ENCODE measurements at regions not wholly inside any gene's neighbourhood (a gene's known extent, or its start where the extent isn't known, plus 50 kb on each side); places are given as distances from the start of the nearest gene placed in this dataset.
"Not testable (repeated sequence)": the region's sequence is repeated elsewhere in the genome, so short reads cannot be mapped to it uniquely, and the experiment has no call there.

DNA sequence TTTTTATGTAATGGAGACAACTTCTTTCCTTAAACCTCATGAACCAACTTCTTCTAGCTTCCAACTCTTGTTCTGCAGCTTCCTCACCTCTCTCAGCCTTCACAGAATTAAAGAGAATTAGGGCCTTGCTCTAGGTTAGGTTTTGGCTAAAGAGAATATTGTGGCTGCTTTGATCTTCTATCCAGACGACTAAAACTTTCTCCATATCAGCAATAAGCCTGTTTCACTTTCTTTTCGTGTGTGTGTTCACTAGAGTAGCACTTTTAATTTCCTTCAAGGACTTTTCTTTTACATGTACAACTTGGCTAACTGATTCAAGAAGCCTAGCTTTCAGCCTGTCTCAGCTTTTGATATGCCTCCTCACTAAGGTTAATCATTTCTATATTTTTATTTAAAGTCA is 596.1 kb upstream of the NRSN1 start:
- Histone ChIP-seq H3K4me1 (ENCODE audit: control insufficient read depth in 3 of 3, insufficient read depth in 3 of 3, low read length in 3 of 3) (no peaks in the 10 kb centered on the region), H3K9ac (ENCODE audit: low read depth in 1 of 3, low read length in 3 of 3) (no peak overlapping the region), H3K27ac (ENCODE audit: low read depth, low read length) (no peak overlapping the region), H3K27me3 (ENCODE audit: control insufficient read depth in 3 of 3, insufficient read depth in 3 of 3, low read length in 3 of 3) (no peaks in the 10 kb centered on the region), H3K36me3 (ENCODE audit: control insufficient read depth in 3 of 3, insufficient read depth in 3 of 3, low read length in 3 of 3) (no peaks in the 10 kb centered on the region), H3K9me3 (ENCODE audit: control insufficient read depth in 3 of 3, low read length in 3 of 3) (no peaks in the 10 kb centered on the region), H3K4me3 (ENCODE audit: low read length in 3 of 3) (no peak overlapping the region)

DNA sequence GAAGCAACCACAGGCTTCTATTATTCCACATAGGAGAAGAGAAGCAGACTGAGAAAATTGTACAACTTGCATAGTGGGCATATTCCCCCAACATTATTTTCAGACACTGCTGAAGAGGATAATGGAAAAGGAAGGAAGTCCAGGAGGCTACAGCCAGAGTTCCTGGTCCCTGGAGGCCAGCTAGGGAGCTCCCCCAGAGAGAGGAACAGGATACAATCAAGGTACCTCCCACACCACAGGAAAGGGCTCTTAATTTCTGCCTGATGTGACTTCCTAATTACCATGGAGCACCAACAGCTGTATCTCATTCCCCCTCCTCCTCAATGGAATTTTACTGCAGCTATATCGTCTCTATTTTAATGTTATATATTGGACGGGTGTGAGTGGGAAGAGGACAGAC is 594.3 kb upstream of the NRSN1 start:
- Histone ChIP-seq H3K4me1 (ENCODE audit: control insufficient read depth in 3 of 3, insufficient read depth in 3 of 3, low read length in 3 of 3) (no peaks in the 10 kb centered on the region), H3K36me3 (ENCODE audit: control insufficient read depth in 3 of 3, insufficient read depth in 3 of 3, low read length in 3 of 3) (no peaks in the 10 kb centered on the region), H3K27me3 (ENCODE audit: control insufficient read depth in 3 of 3, insufficient read depth in 3 of 3, low read length in 3 of 3) (no peaks in the 10 kb centered on the region), H3K9me3 (ENCODE audit: control insufficient read depth in 3 of 3, low read length in 3 of 3) (no peaks in the 10 kb centered on the region), H3K27ac (ENCODE audit: low read depth, low read length) (peak overlapping the region; percentile 26), H3K4me3 (ENCODE audit: low read length in 3 of 3) (no peak overlapping the region), H3K9ac (ENCODE audit: low read depth in 1 of 3, low read length in 3 of 3) (no peak overlapping the region)

DNA sequence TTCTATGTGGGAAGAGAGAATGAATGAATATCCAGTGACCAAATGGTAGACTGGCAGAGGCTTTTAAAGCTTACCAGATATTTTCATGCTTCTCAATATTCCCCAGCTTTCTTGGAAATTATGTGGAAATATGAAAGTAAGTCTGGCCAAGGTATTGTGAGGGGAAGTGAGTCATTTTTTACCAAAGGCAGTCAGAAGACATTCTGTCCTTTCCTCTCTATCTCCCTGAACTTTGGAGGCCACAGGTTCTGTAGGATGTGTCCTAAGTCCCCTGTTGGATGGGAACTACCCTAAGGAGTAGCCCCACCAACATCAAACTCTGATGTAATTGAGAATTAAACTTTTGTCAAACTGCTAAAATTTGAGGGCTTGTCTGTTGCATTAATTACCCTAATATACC is 593.8 kb upstream of the NRSN1 start:
- H3K27me3 ChIP-seq (ENCODE audit: control insufficient read depth in 3 of 3, insufficient read depth in 3 of 3, low read length in 3 of 3), result no peaks in the 10 kb centered on the region
- H3K4me1 ChIP-seq (ENCODE audit: control insufficient read depth in 3 of 3, insufficient read depth in 3 of 3, low read length in 3 of 3), result no peaks in the 10 kb centered on the region
- no peak overlapping the region for H3K9ac ChIP-seq (ENCODE audit: low read depth in 1 of 3, low read length in 3 of 3)
- H3K36me3 ChIP-seq (ENCODE audit: control insufficient read depth in 3 of 3, insufficient read depth in 3 of 3, low read length in 3 of 3), result no peaks in the 10 kb centered on the region
- no peaks in the 10 kb centered on the region for H3K9me3 ChIP-seq (ENCODE audit: control insufficient read depth in 3 of 3, low read length in 3 of 3)
- no peak overlapping the region for H3K4me3 ChIP-seq (ENCODE audit: low read length in 3 of 3)
- H3K27ac ChIP-seq (ENCODE audit: low read depth, low read length), result peak overlapping the region; percentile 26

DNA sequence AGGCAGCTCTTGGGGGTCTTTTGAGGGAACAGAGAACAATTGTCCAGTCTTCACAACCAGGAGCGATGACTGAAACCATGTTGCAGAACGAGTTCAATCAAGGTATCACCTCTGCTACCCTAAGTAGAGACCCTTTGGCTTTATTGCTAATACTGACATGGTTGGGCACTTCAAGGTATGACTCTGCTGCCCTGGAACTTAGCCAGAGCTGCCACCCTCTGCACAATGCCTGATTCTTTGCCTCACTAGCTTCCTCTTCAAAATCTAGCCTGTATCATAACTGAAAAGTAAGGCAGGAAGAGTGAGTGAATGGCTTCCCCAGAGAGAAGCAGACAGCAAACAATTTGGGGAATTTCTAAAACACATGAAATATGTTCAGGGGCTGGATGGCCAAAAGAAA is 592.7 kb upstream of the NRSN1 start:
- Histone ChIP-seq H3K9ac (ENCODE audit: low read depth in 1 of 3, low read length in 3 of 3) (no peak overlapping the region), H3K36me3 (ENCODE audit: control insufficient read depth in 3 of 3, insufficient read depth in 3 of 3, low read length in 3 of 3) (no peaks in the 10 kb centered on the region), H3K27ac (ENCODE audit: low read depth, low read length) (no peak overlapping the region), H3K9me3 (ENCODE audit: control insufficient read depth in 3 of 3, low read length in 3 of 3) (no peaks in the 10 kb centered on the region), H3K4me1 (ENCODE audit: control insufficient read depth in 3 of 3, insufficient read depth in 3 of 3, low read length in 3 of 3) (no peaks in the 10 kb centered on the region), H3K27me3 (ENCODE audit: control insufficient read depth in 3 of 3, insufficient read depth in 3 of 3, low read length in 3 of 3) (no peaks in the 10 kb centered on the region), H3K4me3 (ENCODE audit: low read length in 3 of 3) (no peak overlapping the region)

DNA sequence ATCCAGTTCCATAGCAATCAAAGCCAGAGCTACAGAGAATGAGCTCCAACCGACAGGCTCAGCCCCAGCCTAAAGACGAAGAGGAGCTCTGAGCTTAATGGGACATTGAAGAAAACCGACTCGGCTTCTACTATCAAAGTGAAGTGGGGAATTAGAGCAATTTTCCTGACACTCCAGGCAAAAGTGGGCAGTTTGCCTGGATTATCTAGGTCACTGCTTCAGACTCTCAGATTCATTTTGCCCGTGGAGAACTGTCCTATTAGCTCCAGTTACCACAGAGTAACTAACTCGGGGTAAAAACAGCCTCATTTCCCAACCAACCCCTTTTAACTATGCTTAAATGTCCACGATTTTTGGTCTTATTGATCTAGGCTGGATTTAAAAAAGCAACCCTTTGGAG is 592.1 kb upstream of the NRSN1 start:
- H3K36me3 ChIP-seq (ENCODE audit: control insufficient read depth in 3 of 3, insufficient read depth in 3 of 3, low read length in 3 of 3), result no peaks in the 10 kb centered on the region

DNA sequence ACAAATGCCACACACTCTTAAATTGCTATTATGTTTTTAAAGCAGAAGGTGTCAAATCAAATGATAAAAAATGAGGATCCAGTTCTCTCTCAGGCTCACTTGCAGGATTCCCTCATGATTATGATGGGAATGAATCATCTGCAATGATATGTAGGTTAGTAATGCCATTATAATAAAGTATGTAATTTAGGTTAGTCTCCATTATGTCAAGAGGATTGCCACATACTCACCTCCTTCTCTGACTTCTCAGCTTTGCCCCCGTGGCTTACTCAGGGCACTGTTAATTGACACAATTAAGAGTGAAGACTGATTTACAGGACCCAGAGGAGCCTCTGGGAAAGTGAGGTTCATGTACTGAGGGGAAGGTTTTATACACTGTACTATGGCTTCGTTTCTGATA is 591.7 kb upstream of the NRSN1 start:
- Histone ChIP-seq H3K9me3 (ENCODE audit: control insufficient read depth in 3 of 3, low read length in 3 of 3) (no peaks in the 10 kb centered on the region), H3K9ac (ENCODE audit: low read depth in 1 of 3, low read length in 3 of 3) (no peak overlapping the region), H3K27me3 (ENCODE audit: control insufficient read depth in 3 of 3, insufficient read depth in 3 of 3, low read length in 3 of 3) (no peaks in the 10 kb centered on the region), H3K4me1 (ENCODE audit: control insufficient read depth in 3 of 3, insufficient read depth in 3 of 3, low read length in 3 of 3) (no peaks in the 10 kb centered on the region), H3K4me3 (ENCODE audit: low read length in 3 of 3) (no peak overlapping the region), H3K27ac (ENCODE audit: low read depth, low read length) (no peak overlapping the region), H3K36me3 (ENCODE audit: control insufficient read depth in 3 of 3, insufficient read depth in 3 of 3, low read length in 3 of 3) (no peaks in the 10 kb centered on the region)

More for the DNA sequence above, 592.1 kb upstream of the NRSN1 start:
- no peaks in the 10 kb centered on the region for H3K9me3 ChIP-seq (ENCODE audit: control insufficient read depth in 3 of 3, low read length in 3 of 3)
- no peak overlapping the region for H3K4me3 ChIP-seq (ENCODE audit: low read length in 3 of 3)
- H3K9ac ChIP-seq (ENCODE audit: low read depth in 1 of 3, low read length in 3 of 3), result no peak overlapping the region
- no peaks in the 10 kb centered on the region for H3K4me1 ChIP-seq (ENCODE audit: control insufficient read depth in 3 of 3, insufficient read depth in 3 of 3, low read length in 3 of 3)
- no peaks in the 10 kb centered on the region for H3K27me3 ChIP-seq (ENCODE audit: control insufficient read depth in 3 of 3, insufficient read depth in 3 of 3, low read length in 3 of 3)
- no peak overlapping the region for H3K27ac ChIP-seq (ENCODE audit: low read depth, low read length)

DNA sequence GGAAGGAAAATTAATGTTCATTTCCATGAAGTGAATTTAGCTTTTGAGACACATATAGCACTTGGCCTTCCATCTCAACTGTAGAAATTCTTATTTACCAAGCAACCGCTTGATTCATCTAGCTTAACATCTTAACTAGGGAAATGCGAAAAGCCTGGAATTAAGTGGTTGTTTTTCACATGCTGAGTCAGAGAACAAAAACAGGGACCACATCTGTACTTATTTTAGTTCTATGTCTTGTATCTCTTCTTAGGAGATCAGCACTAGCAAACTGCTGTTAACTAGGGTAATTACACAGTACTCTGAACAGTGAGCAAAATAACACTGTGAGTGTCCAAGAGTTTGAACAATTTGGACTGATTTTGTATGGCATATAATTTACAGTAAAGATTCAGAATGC is 590.9 kb upstream of the NRSN1 start:
- no peak overlapping the region for H3K27ac ChIP-seq (ENCODE audit: low read depth, low read length)
- H3K27me3 ChIP-seq (ENCODE audit: control insufficient read depth in 3 of 3, insufficient read depth in 3 of 3, low read length in 3 of 3), result no peaks in the 10 kb centered on the region
- H3K4me3 ChIP-seq (ENCODE audit: low read length in 3 of 3), result no peak overlapping the region
- H3K4me1 ChIP-seq (ENCODE audit: control insufficient read depth in 3 of 3, insufficient read depth in 3 of 3, low read length in 3 of 3), result no peaks in the 10 kb centered on the region
- H3K9ac ChIP-seq (ENCODE audit: low read depth in 1 of 3, low read length in 3 of 3), result no peak overlapping the region
- no peaks in the 10 kb centered on the region for H3K9me3 ChIP-seq (ENCODE audit: control insufficient read depth in 3 of 3, low read length in 3 of 3)
- H3K36me3 ChIP-seq (ENCODE audit: control insufficient read depth in 3 of 3, insufficient read depth in 3 of 3, low read length in 3 of 3), result no peaks in the 10 kb centered on the region

DNA sequence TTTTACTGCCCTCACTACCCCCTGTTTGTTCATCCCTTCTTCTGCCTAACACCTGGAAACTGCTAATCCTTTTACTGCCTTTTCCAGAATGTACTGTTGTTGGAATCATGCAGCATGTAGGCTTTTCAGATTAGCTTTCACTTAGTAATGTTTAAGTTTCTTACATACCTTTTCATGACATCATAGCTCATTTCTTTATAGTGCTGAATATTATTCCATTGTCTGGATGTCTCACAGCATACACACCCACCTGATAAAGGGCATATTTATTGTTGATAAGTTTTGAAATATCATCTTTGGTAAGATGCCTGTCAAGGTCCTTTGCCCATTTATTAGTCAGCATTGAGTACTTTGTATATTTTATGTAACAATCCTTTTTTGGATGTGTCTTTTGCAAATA is 588.2 kb upstream of the NRSN1 start:
- Histone ChIP-seq H3K36me3 (ENCODE audit: control insufficient read depth in 3 of 3, insufficient read depth in 3 of 3, low read length in 3 of 3) (no peaks in the 10 kb centered on the region), H3K4me3 (ENCODE audit: low read length in 3 of 3) (no peak overlapping the region), H3K4me1 (ENCODE audit: control insufficient read depth in 3 of 3, insufficient read depth in 3 of 3, low read length in 3 of 3) (no peaks in the 10 kb centered on the region), H3K9me3 (ENCODE audit: control insufficient read depth in 3 of 3, low read length in 3 of 3) (no peaks in the 10 kb centered on the region), H3K9ac (ENCODE audit: low read depth in 1 of 3, low read length in 3 of 3) (no peak overlapping the region), H3K27me3 (ENCODE audit: control insufficient read depth in 3 of 3, insufficient read depth in 3 of 3, low read length in 3 of 3) (no peaks in the 10 kb centered on the region), H3K27ac (ENCODE audit: low read depth, low read length) (no peak overlapping the region)

DNA sequence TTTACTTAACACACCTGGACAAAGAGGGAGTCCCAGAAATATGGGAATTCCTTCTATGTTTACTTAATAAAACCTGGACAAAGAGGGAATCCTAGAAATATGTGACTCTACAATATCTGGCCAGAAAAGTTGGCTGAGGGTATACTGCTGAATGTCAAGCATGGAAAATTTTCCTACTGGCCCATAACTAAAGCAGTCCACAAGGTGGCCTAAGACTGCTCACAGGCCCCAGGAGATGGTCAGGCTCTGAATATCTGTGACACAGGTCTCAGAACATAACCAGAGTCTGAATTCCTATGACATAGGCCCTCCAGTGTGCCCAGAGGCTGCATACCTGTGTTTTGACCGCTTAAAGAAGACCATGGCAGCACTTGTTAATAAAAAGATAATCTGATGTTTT is 578.2 kb upstream of the NRSN1 start:
- Histone ChIP-seq H3K9ac (ENCODE audit: low read depth in 1 of 3, low read length in 3 of 3) (no peak overlapping the region), H3K4me1 (ENCODE audit: control insufficient read depth in 3 of 3, insufficient read depth in 3 of 3, low read length in 3 of 3) (no peaks in the 10 kb centered on the region), H3K9me3 (ENCODE audit: control insufficient read depth in 3 of 3, low read length in 3 of 3) (no peaks in the 10 kb centered on the region), H3K4me3 (ENCODE audit: low read length in 3 of 3) (no peak overlapping the region), H3K36me3 (ENCODE audit: control insufficient read depth in 3 of 3, insufficient read depth in 3 of 3, low read length in 3 of 3) (no peaks in the 10 kb centered on the region), H3K27ac (ENCODE audit: low read depth, low read length) (no peak overlapping the region), H3K27me3 (ENCODE audit: control insufficient read depth in 3 of 3, insufficient read depth in 3 of 3, low read length in 3 of 3) (no peaks in the 10 kb centered on the region)

DNA sequence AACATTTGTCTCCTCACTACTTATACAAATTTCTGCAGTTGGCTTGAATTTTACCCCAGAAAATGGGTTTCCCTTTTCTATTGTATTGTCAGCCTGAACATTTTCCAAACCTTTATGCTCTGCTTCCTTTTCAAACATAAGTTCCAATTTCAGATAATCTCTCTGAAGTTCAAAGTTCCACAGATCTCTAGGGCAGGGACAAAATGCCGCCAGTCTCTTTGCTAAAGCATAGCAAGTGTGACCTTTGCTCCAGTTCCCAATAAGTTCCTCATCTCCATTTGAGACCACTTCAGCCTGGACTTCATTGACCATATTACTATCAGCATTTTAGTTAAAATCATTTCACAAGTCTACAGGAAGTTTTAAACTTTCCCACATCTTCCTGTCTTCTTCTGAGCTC is 571.1 kb upstream of the NRSN1 start:
- H3K9ac ChIP-seq (ENCODE audit: low read depth in 1 of 3, low read length in 3 of 3); H3K27me3 ChIP-seq (ENCODE audit: control insufficient read depth in 3 of 3, insufficient read depth in 3 of 3, low read length in 3 of 3); H3K36me3 ChIP-seq (ENCODE audit: control insufficient read depth in 3 of 3, insufficient read depth in 3 of 3, low read length in 3 of 3); H3K27ac ChIP-seq (ENCODE audit: low read depth, low read length); H3K4me3 ChIP-seq (ENCODE audit: low read length in 3 of 3); H3K4me1 ChIP-seq (ENCODE audit: control insufficient read depth in 3 of 3, insufficient read depth in 3 of 3, low read length in 3 of 3); H3K9me3 ChIP-seq (ENCODE audit: control insufficient read depth in 3 of 3, low read length in 3 of 3): not testable (repeated sequence)
